ENCODE measurements at regions not wholly inside any gene's neighbourhood (a gene's known extent, or its start where the extent isn't known, plus 50 kb on each side); places are given as distances from the start of the nearest gene placed in this dataset.

- TF ChIP-seq EZH2 (IDR thresholded peaks at IDR 0.05; ENCODE audit: low read length), result no peak
- no peak for TF ChIP-seq CTCF (optimal IDR thresholded peaks at IDR 0.05 in 1 of 3, IDR thresholded peaks at IDR 0.05 in 1 of 3, conservative IDR thresholded peaks at IDR 0.05 in 1 of 3; ENCODE audit: extremely low read depth in 1 of 3, insufficient read depth in 2 of 3, low read length in 3 of 3)
These were observed 331.6 kb upstream of the PTGER4 start for GRCh38 chr5:40347981-40348725.
